HuH-7.5 (cell line): ENCODE measurements at regions not wholly inside any gene's neighbourhood (a gene's known extent, or its start where the extent isn't known, plus 50 kb on each side); places are given as distances from the start of the nearest gene placed in this dataset.
"Not testable (repeated sequence)": the region's sequence is repeated elsewhere in the genome, so short reads cannot be mapped to it uniquely, and the experiment has no call there.

Experiments
- DNase-seq: peaks from one replicate; pipeline ENCODE4 v3.0.0; 2011; ENCODE audit warnings: low spot score

DNA sequence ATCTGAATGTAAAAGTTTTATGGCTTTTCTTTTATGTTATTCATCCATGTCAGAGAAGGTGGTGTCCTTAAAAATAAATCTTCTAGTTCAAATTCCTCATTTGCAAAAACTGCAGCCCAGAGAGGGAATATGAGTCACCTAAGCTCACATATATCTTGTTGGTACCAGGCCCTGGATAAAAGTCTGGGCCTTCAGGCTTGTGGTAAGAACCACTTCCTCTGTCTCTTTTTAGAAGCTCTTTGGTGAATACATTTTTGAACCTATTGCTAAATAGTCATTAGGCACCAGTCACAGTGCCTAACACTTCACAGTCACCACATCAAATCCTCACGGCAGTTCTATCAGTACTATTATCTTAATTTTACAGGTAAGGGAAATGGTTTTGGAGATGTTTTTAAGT is 199.2 kb downstream of the KCNS3 start:
- DNase-seq: no peak

- DNase-seq: no peak
Observed at GRCh38 chr2:18077231-18077630, 198.8 kb downstream of the KCNS3 start.

DNA sequence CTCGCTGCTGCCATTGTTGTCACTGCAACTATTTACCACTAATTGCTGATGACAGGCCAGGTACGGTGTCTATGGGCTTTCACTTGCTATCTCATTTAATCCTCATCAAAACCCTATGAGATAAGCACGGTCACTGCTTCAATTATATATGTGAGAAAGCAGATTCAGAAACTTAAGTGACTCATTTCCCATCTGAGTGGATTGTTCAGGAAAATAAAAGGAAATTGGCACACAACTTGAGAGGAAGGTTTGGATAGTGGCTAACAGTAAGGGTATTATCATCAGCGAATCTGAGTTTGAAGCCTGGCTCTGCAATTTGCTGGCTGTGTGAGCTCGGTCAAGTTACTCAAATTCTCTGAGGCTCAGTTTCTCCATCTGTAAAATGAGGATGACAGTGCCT is 196.0 kb downstream of the KCNS3 start:
- no peak for DNase-seq

DNA sequence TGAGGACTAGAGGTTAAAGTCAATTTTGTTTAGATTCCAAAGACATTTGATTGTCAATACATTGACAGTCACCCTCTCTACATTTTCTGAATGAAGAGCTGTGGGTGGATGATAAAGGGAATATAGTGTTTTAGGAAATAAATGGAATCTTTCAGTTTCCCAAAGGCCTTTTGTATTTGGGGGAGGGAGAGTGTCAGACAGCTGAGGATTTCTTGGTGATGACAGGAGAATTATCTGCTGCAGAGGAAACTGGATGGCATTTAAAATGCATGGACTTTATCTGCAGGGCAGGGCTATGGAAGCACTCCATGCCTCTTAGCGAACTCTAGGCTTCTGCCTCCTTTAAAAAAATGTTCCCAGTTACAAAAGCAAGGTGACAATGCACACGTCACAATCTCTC is 195.1 kb downstream of the KCNS3 start:
- DNase-seq: no peak

DNA sequence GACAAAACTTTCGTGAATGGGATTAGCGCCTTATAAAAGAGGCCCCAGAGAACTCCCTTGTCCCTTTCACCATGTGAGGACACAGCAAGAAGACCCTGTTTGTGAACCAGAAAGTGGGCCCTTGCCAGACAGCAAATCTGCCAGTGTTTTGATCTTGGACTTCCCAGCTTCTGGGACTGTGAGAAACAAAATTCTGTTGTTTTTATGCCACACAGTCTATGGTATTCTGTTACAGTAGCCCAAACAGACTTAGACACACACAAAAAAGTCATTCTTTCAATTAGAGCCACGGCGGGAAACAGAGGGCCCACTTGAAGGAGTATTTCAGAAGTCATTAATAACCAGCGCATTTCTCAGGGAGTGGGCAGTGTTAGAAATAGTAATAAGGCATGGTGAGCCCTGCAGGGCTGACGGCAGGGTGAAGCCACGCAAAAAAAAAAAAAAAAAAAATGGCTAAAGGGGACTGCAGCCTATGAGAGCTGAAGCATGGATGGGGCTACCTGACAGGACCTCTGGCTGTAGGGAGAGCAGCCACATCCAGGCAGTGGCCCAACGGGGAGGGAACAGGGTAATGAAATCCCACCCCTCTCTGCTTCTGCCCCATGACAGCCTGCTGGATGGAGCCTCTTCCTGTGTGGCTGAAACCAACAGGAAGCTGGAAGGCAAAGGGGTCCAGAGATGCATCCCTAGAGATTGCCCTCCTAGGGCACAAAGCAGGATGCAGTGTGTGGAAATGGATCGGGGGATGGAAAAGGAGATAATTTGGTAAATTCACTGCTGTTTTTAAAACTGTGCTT is 189.3 kb downstream of the KCNS3 start:
- no peak for DNase-seq

DNA sequence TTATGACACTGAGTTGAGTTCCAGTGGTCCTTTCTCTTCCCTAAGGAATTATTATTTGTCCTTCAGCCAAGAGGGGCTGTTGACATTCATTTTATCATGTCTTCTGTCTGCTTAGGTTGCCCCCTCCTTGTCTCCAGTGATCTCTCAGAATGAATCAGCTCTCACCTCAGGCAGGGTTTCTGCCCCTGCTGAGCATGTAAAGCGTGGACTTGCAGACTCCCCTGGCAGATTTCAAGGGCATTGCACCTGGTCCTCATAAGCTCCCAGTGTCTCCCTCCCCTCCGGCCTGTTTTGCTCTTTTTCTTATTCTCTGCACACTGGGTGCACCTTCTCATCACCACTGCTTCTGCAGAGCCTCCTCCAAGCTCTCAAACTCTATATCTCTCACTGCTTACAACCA is 188.4 kb downstream of the KCNS3 start:
- no peak for DNase-seq

GRCh38 chr2:18066066-18066465 is 187.6 kb downstream of the KCNS3 start:
- no peak for DNase-seq

DNA sequence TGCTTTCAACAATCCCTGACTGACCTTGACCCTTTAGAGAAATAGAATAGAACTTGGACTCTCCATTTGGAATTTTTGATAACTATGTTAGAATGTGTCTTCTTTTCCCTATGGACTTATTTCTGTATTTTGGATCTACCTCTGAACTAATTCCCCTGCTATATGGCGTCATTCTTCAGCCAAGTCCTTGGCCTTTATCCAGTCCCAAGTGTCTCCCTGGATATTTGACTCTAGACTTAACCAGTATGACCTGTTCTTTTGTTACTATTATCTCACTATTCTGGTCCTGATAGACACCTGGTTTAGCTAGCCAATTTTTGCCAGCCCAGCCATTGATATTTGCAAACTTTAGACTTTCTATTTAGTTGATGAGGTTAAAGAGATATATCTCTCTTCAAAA is 186.8 kb downstream of the KCNS3 start:
- DNase-seq: no peak

DNA sequence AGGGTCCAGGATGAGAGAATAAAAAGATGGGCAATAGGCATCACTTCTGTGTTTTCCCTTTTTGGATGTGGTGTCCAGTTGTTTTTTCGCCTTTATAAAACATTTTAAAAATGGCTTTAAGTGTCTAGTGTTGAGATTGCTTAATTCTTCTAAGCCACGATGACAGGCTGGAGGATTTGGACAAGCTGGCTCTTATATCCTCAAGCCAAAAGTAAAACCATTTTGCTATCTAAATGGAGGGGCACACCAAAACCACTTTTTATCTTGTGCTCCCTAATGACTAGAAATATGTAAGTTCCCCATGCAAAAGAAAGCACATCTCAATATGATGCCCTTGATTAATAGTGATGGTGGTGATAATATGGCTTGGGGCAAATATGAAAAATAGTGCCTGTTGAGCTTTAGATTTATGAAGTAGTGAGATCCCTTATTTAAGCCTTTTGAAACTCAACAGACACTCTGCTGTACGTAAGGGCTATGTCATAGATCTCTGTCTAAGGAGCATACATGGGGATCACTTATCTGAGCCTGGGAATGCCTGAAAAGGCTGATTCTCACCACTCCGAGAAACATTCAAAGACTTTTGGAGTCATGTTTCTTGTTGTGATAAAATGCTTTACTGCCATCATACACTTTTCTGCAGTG is 185.5 kb downstream of the KCNS3 start:
- DNase-seq: no peak

GRCh38 chr2:18062892-18063291 is 184.4 kb downstream of the KCNS3 start:
- DNase-seq: no peak

DNA sequence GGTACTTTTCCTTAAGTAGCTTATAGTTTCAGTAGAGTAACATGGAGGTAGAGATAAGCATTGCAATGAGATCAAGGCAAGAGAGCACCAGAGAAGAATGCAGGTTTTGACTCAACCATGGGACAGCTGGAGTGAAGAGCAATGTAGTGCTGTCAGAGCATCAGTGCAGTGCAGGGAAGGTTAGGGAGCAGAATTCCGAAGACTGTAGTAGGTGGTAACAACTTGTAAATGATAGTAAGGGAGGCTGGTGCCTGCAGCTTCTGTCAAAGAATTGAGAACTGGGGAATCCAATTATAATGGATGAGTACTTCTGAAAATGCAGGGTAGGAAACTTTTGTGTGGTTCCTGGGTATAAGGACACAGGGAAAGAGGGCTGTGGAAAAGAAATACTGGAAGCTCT is 183.2 kb downstream of the KCNS3 start:
- no peak for DNase-seq

- DNase-seq: no peak
Observed at GRCh38 chr2:18057657-18058056, 179.2 kb downstream of the KCNS3 start.

DNA sequence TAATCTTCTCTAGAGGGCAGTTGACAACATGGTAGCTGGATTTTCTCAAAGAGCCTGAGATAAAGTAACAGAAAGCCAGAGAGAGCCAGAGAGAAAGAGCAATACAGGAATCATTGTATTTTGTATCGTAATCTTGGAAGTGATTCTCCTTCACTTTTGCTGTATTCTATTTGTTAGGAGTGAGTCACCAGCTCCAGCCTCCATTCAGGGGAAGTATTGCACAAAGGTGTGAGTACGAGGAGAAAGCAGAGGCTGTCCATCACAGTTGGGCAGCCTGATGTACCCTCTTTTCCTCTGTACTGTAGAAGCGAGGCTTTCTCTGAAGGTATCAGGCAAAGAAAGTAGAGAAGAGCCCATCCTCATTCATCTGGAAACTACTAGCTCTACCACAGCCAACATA is 176.8 kb downstream of the KCNS3 start:
- DNase-seq: no peak

- no peak for DNase-seq
Observed at GRCh38 chr2:18050001-18050400, 171.5 kb downstream of the KCNS3 start.

- no peak for DNase-seq
Observed at GRCh38 chr2:18049325-18049724, 170.9 kb downstream of the KCNS3 start.

DNA sequence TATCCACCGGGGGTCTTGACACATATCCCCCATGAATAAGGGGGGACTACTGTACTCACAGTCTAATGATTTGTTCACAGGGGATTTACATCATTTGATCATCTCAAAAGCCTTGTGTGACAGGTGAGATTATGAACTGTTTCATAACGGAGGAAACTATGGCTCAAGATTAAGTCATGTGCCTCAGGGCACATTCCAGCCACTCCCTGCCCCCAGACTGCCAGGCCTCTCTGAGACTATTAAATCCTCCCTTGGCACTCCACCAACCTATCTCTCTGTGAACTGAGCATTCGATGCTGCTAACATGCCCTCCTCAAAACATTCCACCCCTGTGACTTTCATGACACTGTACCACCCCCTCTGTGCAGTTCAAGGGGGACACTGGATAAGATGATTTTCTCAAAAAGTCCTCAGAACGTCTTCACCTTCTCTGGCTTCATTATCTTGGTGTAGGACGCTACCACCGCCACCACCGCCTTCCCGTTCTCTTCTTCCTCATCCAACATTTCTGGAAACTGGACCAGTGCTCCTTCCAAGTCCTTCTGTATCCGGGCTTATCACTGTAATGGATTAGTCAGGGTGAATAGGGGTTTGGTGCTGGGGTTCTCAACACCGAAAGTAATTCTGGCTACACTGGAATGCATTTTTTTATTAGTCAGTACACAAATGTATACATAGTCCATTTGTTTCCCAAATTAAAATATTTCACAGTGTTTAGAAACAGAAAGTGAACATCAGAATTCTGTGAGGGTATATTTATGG is 169.6 kb downstream of the KCNS3 start:
- no peak for DNase-seq

DNA sequence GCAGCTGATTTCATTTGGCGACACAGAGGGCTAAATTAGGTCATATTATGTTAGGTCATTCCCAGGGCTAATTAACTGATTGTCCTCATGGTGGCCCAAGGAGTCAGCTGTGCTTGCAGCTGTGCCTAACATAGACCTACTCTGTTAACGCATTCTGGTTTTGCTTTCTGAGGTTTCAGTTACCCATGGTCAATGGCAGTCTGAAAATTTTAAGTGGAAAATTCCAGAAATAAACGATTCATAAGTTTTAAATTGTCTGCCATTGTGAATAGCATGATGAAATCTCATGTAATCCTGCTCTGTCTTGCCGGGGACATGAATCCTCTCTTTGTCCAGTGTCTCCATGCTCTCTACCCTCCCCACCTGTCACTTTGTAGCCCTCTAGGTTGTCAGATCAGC is 168.7 kb downstream of the KCNS3 start:
- DNase-seq: no peak

- no peak for DNase-seq
Observed at GRCh38 chr2:18046558-18047212, 168.2 kb downstream of the KCNS3 start.

DNA sequence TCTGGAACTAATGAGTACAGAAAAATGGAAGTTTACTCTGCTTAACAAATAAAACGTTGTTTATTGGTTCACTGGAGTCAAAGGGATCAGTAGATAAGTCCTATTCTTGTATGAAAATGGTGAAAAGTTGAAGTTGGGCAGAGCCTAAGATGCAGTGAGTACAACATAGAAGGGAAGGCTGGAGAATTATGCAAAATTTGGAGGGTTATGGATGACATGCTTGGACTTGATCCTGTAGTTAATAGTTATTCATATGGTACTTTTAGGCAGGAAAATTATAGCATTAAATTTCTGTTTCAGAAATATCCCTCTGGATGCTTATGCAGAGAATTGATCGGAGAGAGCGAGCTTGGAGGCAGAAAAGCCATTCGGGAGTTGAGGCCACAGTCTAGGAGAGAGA is 167.6 kb downstream of the KCNS3 start:
- no peak for DNase-seq

DNA sequence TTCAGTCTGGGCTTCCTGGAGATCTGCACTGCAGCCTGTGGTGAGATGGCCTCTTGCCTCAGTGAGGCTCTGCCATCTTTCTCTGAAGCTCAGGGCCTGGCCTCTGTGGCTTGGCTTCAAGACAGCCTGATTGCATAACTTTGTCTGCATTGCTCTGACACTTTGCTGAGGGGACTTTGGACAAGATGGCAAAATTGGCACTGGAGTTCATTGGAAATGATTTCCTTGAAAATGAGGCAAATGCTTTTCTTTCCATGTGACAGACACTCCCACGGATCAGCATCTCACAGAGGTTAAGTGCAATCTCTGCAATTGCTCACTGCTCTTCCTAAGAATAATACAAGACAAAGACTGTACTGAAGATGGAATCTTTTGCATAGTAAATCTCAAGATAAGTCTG is 166.8 kb downstream of the KCNS3 start:
- no peak for DNase-seq

DNA sequence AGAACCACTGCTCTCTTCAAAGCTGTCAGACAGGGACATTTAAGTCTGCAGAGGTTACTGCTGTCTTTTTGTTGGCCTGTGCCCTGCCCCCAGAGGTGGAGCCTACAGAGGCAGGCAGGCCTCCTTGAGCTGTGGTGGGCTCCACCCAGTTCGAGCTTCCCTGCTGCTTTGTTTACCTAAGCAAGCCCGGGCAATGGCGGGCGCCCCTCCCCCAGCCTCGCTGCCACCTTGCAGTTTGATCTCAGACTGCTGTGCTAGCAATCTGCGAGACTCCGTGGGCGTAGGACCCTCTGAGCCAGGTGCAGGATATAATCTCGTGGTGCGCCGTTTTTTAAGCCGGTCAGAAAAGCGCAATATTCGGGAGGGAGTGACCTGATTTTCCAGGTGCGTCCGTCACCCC is 138.9 kb downstream of the KCNS3 start:
- not testable (repeated sequence) for DNase-seq

- no peak for DNase-seq
Observed at GRCh38 chr2:18009891-18010290, 131.4 kb downstream of the KCNS3 start.

DNA sequence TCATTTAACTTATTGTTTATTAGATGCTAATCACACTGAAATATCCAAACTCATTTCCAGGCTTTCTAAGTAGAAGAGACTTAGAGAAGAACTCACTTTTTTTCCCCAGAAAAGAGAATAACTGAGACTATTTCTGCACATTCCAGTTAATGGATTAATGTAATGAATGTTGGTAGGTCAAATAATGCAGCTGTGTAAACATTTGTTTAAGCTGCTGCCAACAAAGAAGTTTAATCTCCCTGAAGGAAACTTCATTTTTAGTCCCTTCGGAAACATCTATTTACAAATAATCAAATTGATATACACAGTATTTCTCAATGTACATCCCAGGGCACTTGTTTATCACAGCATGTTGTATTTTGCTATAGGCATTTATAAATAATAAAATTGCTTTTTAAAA is 126.9 kb downstream of the KCNS3 start:
- DNase-seq: no peak
